Activated gamma-delta T cell (primary cell): ENCODE measurements at regions not wholly inside any gene's neighbourhood (a gene's known extent, or its start where the extent isn't known, plus 50 kb on each side); places are given as distances from the start of the nearest gene placed in this dataset.

Source experiments
- DNase-seq: peaks from one replicate; lab custom pipeline; 2025; lab: John Stamatoyannopoulos, UW

GRCh38 chr10:123526356-123527064 is 139.6 kb upstream of the GPR26 start:
- no peak for DNase-seq

DNA sequence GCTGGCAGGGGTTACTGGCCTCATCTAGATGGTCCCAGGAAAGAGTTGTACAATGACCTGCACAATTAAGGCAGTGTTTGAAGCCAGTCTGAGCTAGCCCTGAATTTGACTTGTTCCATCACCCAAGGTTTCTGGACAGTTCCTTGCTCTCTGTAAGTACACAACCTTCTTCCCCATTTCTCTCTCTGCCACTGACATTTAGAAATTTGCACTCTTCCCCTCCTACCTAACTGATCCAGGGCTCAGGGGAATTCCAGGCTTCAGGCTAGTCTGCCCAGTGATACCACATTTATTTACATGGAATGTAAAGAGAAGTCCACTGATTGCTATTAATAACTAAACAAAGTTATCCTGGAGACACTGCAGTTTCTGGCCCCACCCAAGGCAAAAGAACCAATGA is 139.0 kb upstream of the GPR26 start:
- no peak for DNase-seq

- DNase-seq: no peak
Observed at GRCh38 chr10:123529146-123529760, 136.9 kb upstream of the GPR26 start.

DNA sequence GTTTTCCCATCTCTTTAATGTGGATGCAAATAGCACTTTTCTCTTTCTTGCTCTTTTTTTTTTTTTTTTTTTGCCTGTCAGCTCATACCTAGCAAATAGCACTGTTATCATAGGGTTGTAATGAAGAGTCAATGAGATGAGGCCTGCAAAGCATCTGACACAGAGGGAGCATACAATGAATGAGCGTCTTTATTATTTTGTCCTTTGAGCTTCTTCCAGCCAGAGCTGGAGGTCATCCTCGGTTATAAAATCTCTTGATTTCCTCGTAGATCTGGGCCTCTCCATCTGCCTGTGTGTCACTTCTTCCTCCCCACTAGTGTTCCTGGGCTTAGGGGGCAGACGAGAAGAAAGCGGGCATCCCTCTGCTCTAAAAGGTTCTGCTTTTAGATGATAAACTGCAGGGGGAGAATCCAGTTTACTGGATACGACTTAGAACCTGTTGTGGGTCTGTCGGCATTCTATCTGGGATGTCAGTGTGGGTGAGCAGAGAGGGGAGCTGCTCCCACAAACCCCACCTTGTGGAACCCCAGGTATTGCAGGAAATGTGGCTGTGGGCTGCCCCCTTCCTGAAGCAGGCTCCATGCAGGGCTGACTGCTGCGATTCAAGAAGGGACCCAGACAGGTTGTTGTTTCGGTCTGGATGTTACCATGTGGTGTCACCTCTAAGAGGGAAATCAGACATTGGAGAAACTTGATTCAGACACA is 135.8 kb upstream of the GPR26 start:
- DNase-seq: no peak

DNA sequence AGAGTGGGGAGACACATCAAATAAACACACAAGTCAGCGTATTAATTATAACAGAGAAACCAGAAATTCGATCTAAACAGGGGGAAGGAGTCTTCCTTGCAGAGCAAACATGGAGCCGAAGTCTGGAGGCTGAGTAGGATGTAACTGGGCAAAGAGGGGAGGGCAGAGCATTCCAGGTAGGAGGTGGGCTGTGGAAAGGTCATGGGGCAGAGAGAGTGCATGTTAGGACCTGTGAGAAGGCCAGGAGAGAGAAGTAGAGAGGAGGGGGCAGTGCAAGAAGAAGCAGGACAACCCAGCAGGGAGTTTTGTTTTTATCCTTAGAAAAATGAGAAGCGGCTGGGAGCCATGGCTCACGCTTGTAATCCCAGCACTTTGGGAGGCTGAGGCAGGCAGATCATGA is 130.8 kb upstream of the GPR26 start:
- DNase-seq: no peak

- DNase-seq: no peak
Observed at GRCh38 chr10:123536176-123536845, 129.8 kb upstream of the GPR26 start.

- DNase-seq: no peak
Observed at GRCh38 chr10:123537188-123537961, 128.8 kb upstream of the GPR26 start.

GRCh38 chr10:123538401-123539320 is 127.5 kb upstream of the GPR26 start:
- no peak for DNase-seq

DNA sequence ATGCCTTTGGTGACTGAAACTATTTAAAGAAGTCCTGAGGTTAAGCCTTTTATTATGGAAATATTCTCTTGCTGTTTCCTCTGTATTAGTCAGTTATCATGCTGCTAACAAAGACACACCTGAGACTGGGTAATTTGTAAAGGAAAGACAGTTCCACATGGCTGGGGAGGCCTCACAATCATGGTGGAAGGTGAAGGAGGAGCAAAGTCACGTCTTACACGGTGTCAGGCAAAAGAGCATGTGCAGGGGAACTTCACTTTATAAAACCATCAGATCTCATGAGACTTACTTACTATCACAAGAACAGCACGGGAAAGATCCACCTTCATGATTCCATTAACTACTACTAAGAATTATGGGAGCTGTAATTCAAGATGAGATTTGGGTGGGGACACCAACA is 121.2 kb upstream of the GPR26 start:
- DNase-seq: no peak

- DNase-seq: no peak
Observed at GRCh38 chr10:123548770-123549169, 117.4 kb upstream of the GPR26 start.

- DNase-seq: no peak
Observed at GRCh38 chr10:123549761-123550454, 116.2 kb upstream of the GPR26 start.

- no peak for DNase-seq
Observed at GRCh38 chr10:123550675-123551096, 115.5 kb upstream of the GPR26 start.

DNA sequence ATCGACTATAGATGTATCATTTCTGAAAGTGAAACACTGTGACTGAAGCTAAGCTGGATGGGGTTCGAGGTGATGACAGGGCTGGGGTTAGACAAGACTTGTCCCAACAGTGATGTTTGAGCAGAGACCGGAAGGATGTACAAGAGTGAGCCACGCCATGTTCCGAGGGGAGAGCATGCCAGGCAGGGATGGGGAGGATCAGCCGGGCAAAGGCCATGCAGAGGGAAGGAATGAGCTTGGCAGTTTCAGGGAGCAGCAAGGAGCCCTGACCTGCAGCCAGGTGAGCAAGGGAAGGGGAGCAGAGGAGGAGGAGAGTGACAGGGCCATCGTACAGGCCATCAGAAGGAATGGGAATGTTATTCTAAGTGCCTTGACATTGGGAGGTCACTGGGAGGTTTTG is 114.9 kb upstream of the GPR26 start:
- no peak for DNase-seq

- no peak for DNase-seq
Observed at GRCh38 chr10:123552760-123553554, 113.2 kb upstream of the GPR26 start.

DNA sequence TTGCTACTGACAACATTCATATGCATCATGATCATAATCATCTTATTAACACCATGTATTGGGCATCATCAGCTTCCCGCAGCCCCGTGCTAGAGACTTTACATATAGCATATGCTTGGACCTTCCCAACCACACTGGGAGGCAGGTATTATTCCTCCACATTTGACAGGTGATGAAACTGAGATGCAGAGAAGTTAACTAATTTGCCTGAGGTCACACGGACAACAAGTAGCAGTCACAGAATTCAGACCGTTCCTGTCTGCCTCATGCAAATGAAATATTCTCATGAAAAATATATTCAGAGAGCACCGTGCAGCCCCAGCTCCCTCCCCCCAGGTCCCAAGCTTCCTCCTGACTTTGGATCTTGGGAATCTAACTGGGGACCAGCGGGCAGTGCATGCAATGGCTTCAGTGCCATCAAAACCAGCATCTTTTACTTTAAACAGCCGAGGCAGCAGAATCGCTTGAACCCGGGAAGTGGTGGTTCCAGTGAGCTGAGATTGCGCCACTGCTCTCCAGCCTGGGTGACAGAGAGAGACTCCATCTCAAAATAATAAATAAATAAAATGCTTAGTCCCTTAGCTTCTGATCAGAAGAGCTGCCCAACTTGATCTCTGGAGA is 112.2 kb upstream of the GPR26 start:
- no peak for DNase-seq

GRCh38 chr10:123554656-123555055 is 111.5 kb upstream of the GPR26 start:
- no peak for DNase-seq

GRCh38 chr10:123555616-123556015 is 110.5 kb upstream of the GPR26 start:
- no peak for DNase-seq

DNA sequence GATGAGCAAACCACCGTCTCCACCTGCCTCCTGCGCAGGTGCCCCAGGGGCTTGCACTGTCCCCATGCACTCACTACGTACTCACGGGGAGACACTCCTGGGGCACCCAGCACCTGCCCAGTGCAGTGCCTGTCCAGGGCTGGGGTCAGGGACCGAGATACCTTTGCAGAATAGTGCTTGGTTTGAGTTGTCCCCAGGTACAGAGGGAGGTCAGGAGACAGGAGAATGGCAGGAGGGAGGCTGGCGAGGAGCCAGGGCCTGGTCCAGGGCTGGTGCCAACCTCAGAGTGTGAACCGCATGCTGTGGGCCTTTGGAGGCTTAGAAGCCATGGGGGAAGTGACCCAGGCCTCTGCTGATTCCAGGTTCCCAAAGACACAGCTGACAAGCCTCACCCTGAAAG is 110.1 kb upstream of the GPR26 start:
- no peak for DNase-seq

- no peak for DNase-seq
Observed at GRCh38 chr10:123556736-123557135, 109.4 kb upstream of the GPR26 start.
